ENCODE measurements at regions not wholly inside any gene's neighbourhood (a gene's known extent, or its start where the extent isn't known, plus 50 kb on each side); places are given as distances from the start of the nearest gene placed in this dataset.

DNA sequence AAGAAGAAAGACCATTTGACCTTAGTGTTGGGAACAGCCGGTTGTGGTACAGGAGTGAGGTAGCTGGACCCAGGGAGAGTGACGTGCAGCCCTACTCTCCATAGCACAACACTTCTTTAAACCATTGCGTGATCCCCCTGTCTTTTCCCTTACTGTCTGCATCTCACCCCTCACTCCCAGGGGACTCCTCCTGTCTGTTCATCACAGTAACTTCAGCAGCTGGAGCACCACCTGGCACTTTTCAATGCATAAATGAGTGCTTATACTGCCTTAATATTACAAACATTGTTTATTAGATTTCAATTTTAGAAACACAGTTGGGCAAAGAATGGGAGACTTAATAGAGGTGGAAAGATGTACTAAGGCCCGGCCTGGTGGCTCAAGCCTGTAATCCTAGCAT is 285.5 kb downstream of the UQCRFS1 start:
- DNase-seq (no peak), ATAC-seq (no peak)
- no peaks in the 10 kb centered on the region for H3K36me3 ChIP-seq (replicated peaks in 1 of 2; ENCODE audit: insufficient read depth in 1 of 2, low read depth in 2 of 2)
- no peak overlapping the region for H3K27ac ChIP-seq
- H3K27me3 ChIP-seq, result no peaks in the 10 kb centered on the region
- no peaks in the 10 kb centered on the region for H3K4me1 ChIP-seq
- no peak overlapping the region for H3K4me3 ChIP-seq
- 69 to 70% methylated on average over 4 of the region's 4 CpGs for WGBS, 2 donors
- TF ChIP-seq POLR2A (IDR thresholded peaks at IDR 0.05), result no peak
- TF ChIP-seq, protein P1, sequence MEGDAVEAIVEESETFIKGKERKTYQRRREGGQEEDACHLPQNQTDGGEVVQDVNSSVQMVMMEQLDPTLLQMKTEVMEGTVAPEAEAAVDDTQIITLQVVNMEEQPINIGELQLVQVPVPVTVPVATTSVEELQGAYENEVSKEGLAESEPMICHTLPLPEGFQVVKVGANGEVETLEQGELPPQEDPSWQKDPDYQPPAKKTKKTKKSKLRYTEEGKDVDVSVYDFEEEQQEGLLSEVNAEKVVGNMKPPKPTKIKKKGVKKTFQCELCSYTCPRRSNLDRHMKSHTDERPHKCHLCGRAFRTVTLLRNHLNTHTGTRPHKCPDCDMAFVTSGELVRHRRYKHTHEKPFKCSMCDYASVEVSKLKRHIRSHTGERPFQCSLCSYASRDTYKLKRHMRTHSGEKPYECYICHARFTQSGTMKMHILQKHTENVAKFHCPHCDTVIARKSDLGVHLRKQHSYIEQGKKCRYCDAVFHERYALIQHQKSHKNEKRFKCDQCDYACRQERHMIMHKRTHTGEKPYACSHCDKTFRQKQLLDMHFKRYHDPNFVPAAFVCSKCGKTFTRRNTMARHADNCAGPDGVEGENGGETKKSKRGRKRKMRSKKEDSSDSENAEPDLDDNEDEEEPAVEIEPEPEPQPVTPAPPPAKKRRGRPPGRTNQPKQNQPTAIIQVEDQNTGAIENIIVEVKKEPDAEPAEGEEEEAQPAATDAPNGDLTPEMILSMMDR (IDR thresholded peaks at IDR 0.05), result no peak
- intact Hi-C loops (cut with DNase I), result no loop called here
- H3K9me3 ChIP-seq, result no peaks in the 10 kb centered on the region

- WGBS, 2 donors, result 42 to 53% methylated on average over 17 of the region's 17 CpGs
- intact Hi-C loops (cut with DNase I), result no loop called here
- DNase-seq (no peak), ATAC-seq (no peak)
- no peaks in the 10 kb centered on the region for H3K27me3 ChIP-seq
- no peak overlapping the region for H3K4me3 ChIP-seq
- H3K9me3 ChIP-seq, result no peaks in the 10 kb centered on the region
- H3K4me1 ChIP-seq, result no peaks in the 10 kb centered on the region
- TF ChIP-seq POLR2A (IDR thresholded peaks at IDR 0.05), result no peak
- TF ChIP-seq, protein P1 (IDR thresholded peaks at IDR 0.05), result no peak
- H3K36me3 ChIP-seq (replicated peaks in 1 of 2; ENCODE audit: insufficient read depth in 1 of 2, low read depth in 2 of 2), result no peaks in the 10 kb centered on the region
- no peak overlapping the region for H3K27ac ChIP-seq
Measured at GRCh38 chr19:28920269-28921066, 292.5 kb downstream of the UQCRFS1 start.

DNA sequence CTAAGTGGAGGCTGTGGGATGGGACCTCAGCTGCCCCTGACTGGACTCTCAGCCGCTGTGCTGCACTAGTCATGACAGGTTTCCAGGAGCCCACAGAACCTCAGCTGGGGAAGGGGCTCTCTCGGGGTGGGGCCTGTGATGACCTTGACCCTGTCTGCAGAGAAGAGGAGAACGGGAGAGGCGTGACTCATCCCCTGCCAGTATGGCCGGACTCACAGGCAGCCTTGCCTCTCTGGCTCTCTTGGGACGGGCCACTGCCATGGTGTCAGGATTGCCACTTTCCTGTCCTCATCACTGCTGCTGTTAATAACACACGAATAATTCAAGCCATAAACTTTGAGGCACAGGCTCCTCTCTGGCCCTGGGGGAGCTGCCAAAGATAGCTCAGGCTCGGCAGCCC is 295.3 kb downstream of the UQCRFS1 start:
- no peaks in the 10 kb centered on the region for H3K9me3 ChIP-seq
- intact Hi-C loops (cut with DNase I), result no loop called here
- H3K36me3 ChIP-seq (replicated peaks in 1 of 2; ENCODE audit: insufficient read depth in 1 of 2, low read depth in 2 of 2), result no peaks in the 10 kb centered on the region
- no peak for ATAC-seq
- H3K4me1 ChIP-seq, result no peaks in the 10 kb centered on the region
- H3K4me3 ChIP-seq, result no peak overlapping the region
- TF ChIP-seq, protein P1 (IDR thresholded peaks at IDR 0.05), result no peak
- no peak for TF ChIP-seq POLR2A (IDR thresholded peaks at IDR 0.05)
- WGBS, 2 donors, result 38 to 72% methylated on average over 5 to 8 of the region's 8 CpGs
- H3K27me3 ChIP-seq, result no peaks in the 10 kb centered on the region
- no peak for DNase-seq
- no peak overlapping the region for H3K27ac ChIP-seq

DNA sequence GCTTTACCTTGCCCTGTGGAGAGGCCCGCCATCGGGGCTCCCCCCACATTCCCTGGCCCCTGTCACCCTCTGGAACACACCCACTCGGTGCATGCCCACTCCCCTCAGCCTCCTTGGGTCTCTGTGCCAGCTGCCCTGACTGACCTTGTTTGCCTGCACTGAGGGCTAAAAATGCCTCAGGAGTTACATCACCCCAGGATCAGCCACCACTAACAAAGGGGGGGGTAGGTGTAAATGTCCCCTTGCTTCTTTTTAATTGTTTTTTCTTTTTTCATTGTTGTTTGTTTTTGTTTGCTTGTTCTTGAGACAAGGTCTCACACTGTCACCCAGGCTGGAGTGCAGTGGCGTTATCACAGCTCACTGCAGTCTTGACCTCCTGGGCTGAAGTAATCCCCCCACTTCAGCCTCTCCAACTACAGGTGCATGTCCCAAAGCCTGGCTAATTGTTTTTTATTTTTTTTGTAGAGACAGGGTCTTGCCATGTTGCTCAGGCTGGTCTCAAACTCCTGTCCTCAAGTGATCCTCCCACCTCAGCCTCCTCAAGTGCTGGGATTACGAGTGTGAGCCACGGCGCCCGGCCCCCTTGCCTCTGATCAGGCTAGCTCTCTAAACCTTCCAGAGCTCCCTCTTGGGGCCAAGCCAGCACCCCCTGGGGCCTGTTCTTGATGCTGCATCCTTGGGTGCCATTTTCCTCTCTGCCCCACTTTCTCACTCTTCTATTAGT is 297.1 kb downstream of the UQCRFS1 start:
- Histone ChIP-seq H3K36me3 (replicated peaks in 1 of 2; ENCODE audit: insufficient read depth in 1 of 2, low read depth in 2 of 2) (no peaks in the 10 kb centered on the region), H3K27ac (no peak overlapping the region), H3K4me1 (no peaks in the 10 kb centered on the region), H3K27me3 (no peaks in the 10 kb centered on the region), H3K4me3 (no peak overlapping the region), H3K9me3 (no peaks in the 10 kb centered on the region)
- ATAC-seq, result no peak
- intact Hi-C loops (cut with DNase I), result no loop called here
- DNase-seq, result no peak
- TF ChIP-seq POLR2A (IDR thresholded peaks at IDR 0.05), result no peak
- TF ChIP-seq, protein P1 (IDR thresholded peaks at IDR 0.05), result no peak
- 71% methylated on average over 8 of the region's 8 CpGs for WGBS, 2 donors
